ENCODE measurements at regions not wholly inside any gene's neighbourhood (a gene's known extent, or its start where the extent isn't known, plus 50 kb on each side); places are given as distances from the start of the nearest gene placed in this dataset.

DNA sequence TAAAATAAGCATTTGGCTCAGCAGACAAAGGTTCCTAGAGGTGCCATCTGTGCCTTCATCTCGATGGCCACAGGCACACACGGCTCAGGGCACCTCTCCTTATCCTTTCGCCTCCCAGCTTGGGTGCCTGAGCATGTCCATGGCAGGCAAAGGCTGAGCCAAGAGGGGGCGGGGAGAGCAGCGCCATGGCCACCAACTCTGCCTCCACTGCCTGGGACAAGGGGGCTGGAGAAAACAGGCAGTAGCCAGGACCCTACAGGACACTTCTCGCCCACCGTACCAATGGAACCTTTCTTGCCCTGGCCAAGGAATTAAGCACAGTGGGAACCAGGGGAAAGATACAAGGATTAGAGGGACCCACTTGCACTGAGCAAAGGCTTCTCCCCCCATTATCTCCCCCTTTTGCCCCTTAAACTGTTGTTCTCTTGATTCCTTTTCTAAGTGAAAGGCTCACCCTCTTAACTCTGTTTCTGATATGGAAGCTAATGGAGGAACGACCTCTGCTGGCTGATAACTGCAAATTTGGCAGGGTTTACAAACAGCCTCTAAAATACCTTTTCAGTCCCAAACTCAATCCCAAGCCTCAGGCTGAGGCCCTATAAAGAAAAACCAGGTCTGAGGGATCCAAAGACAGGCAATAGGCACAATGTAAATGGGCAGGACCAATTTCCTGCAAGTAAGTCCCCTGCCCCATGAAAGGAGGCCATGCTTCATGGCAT is 335.2 kb downstream of the ADAM29 start (continued):
- TF ChIP-seq, protein P1, sequence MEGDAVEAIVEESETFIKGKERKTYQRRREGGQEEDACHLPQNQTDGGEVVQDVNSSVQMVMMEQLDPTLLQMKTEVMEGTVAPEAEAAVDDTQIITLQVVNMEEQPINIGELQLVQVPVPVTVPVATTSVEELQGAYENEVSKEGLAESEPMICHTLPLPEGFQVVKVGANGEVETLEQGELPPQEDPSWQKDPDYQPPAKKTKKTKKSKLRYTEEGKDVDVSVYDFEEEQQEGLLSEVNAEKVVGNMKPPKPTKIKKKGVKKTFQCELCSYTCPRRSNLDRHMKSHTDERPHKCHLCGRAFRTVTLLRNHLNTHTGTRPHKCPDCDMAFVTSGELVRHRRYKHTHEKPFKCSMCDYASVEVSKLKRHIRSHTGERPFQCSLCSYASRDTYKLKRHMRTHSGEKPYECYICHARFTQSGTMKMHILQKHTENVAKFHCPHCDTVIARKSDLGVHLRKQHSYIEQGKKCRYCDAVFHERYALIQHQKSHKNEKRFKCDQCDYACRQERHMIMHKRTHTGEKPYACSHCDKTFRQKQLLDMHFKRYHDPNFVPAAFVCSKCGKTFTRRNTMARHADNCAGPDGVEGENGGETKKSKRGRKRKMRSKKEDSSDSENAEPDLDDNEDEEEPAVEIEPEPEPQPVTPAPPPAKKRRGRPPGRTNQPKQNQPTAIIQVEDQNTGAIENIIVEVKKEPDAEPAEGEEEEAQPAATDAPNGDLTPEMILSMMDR (IDR thresholded peaks at IDR 0.05 in 2 of 3, conservative IDR thresholded peaks at IDR 0.05 in 1 of 3; ENCODE audit: insufficient read depth in 2 of 3, low read depth in 1 of 3, low read length in 3 of 3) = no peak
- no peak for TF ChIP-seq KDM2B (CRISPR knock-in tag; IDR thresholded peaks at IDR 0.05)
- no peak for TF ChIP-seq STAG1 (CRISPR knock-in tag; IDR thresholded peaks at IDR 0.05; ENCODE audit: borderline replicate concordance)
- no peak for TF ChIP-seq ZNF444 (CRISPR knock-in tag; IDR thresholded peaks at IDR 0.05)
- no peak for TF ChIP-seq CBX3 (IDR thresholded peaks at IDR 0.05; ENCODE audit: borderline replicate concordance in 1 of 2, low read length in 2 of 2)
- TF ChIP-seq BHLHE40 (IDR thresholded peaks at IDR 0.05; ENCODE audit: low read length) = no peak
- no peak for TF ChIP-seq CHD4 (IDR thresholded peaks at IDR 0.05; ENCODE audit: insufficient read depth, insufficient replicate concordance, low read depth, low read length, poor library complexity, severe bottlenecking)
- TF ChIP-seq ZEB2 (IDR thresholded peaks at IDR 0.05) = no peak

DNA sequence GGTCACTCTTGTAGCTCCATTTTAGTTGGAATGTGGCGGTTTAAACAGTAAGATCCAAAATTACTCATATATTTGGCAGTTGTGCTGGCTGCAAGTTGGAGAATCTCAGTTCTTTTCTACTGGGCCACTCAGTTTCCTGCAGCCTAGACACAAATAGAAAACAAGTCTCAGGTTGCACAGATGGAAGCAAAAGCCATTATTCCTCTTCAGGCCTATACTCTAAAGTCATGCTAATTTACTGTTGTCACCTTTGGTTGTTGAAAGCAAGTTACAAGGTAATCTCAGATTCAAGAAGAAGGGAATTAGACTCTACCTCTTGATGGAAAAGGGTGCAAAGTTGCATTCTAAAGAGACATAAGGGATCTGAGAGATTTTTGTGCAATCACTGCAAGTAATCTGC is 345.4 kb downstream of the ADAM29 start:
- DNase-seq (ENCODE audit: extremely low read depth in 1 of 4, low spot score in 3 of 4) (no peak), FAIRE-seq (no peak), ATAC-seq (no peak)
- intact Hi-C loops (cut with micrococcal nuclease) (no loop called here), in situ Hi-C loops (cut with MboI) (no loop called here)
- H2AFZ ChIP-seq (ENCODE audit: low read depth, low read length) = no peak overlapping the region
- no peak overlapping the region for H3K4me3 ChIP-seq
- H3K9me1 ChIP-seq (ENCODE audit: control insufficient read depth, insufficient read depth, low read length) = no peaks in the 10 kb centered on the region
- no peaks in the 10 kb centered on the region for H3K36me3 ChIP-seq (ENCODE audit: control insufficient read depth, insufficient read depth, low read length)
- ChIA-PET CTCF (ENCODE audit: low intra/inter-chr PET ratio) (no interaction called here), POLR2A (no interaction called here)
- no peaks in the 10 kb centered on the region for H4K20me1 ChIP-seq (replicated peaks; ENCODE audit: control insufficient read depth, insufficient read depth, low read length)
- H3K9me3 ChIP-seq (replicated peaks; ENCODE audit: control insufficient read depth, insufficient read depth, low read depth, low read length) = no peaks in the 10 kb centered on the region
- WGBS (ENCODE audit: insufficient coverage, low coverage, missing lambda C conversion rate) = 0% methylated on average over 1 of the region's 1 CpG
- no TSS peak for BruUV-seq (replicated peaks)
- H3K27me3 ChIP-seq (ENCODE audit: control insufficient read depth in 2 of 2, insufficient read depth in 2 of 2, low read length in 2 of 2) = no peaks in the 10 kb centered on the region
- H3K79me2 ChIP-seq (ENCODE audit: control insufficient read depth, insufficient read depth, low read length) = no peaks in the 10 kb centered on the region
- H3K4me2 ChIP-seq (ENCODE audit: insufficient read depth, low read length) = no peak overlapping the region
- no peak overlapping the region for H3K9ac ChIP-seq (ENCODE audit: insufficient read depth in 1 of 2, low read depth in 2 of 2, low read length in 2 of 2)
- H3K4me1 ChIP-seq (replicated peaks in 1 of 2; ENCODE audit: control insufficient read depth in 2 of 2, insufficient read depth in 2 of 2, low read length in 2 of 2) = no peaks in the 10 kb centered on the region
- H3K27ac ChIP-seq (ENCODE audit: extremely low read depth, low read depth, low read length) = no peak overlapping the region
- no peak for TF ChIP-seq BRCA1 (IDR thresholded peaks at IDR 0.05)
- no peak for TF ChIP-seq BRCA1 (CRISPR knock-in tag; IDR thresholded peaks at IDR 0.05)
- TF ChIP-seq, protein P2, sequence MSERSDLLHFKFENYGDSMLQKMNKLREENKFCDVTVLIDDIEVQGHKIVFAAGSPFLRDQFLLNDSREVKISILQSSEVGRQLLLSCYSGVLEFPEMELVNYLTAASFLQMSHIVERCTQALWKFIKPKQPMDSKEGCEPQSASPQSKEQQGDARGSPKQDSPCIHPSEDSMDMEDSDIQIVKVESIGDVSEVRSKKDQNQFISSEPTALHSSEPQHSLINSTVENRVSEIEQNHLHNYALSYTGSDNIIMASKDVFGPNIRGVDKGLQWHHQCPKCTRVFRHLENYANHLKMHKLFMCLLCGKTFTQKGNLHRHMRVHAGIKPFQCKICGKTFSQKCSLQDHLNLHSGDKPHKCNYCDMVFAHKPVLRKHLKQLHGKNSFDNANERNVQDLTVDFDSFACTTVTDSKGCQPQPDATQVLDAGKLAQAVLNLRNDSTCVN (CRISPR knock-in tag; IDR thresholded peaks at IDR 0.05) = no peak
- no peak for TF ChIP-seq FOXJ2 (tag; IDR thresholded peaks at IDR 0.05)
- TF ChIP-seq ATF1 (CRISPR knock-in tag; IDR thresholded peaks at IDR 0.05) = no peak
- no peak for TF ChIP-seq ATF1 (tag; IDR thresholded peaks at IDR 0.05)
- no peak for TF ChIP-seq FOXK1 (CRISPR knock-in tag; IDR thresholded peaks at IDR 0.05; ENCODE audit: borderline replicate concordance)
- no peak for TF ChIP-seq EP300 (IDR thresholded peaks at IDR 0.05; ENCODE audit: low read length)
- TF ChIP-seq ZNF184 (CRISPR knock-in tag; IDR thresholded peaks at IDR 0.05) = no peak
- TF ChIP-seq ATF7 (IDR thresholded peaks at IDR 0.05) = no peak
- TF ChIP-seq, protein P3, sequence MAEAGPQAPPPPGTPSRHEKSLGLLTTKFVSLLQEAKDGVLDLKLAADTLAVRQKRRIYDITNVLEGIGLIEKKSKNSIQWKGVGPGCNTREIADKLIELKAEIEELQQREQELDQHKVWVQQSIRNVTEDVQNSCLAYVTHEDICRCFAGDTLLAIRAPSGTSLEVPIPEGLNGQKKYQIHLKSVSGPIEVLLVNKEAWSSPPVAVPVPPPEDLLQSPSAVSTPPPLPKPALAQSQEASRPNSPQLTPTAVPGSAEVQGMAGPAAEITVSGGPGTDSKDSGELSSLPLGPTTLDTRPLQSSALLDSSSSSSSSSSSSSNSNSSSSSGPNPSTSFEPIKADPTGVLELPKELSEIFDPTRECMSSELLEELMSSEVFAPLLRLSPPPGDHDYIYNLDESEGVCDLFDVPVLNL (CRISPR knock-in tag; IDR thresholded peaks at IDR 0.05; ENCODE audit: low read depth) = no peak
- TF ChIP-seq RBM14 (IDR thresholded peaks at IDR 0.05; ENCODE audit: borderline replicate concordance, insufficient read depth, low read depth, low read length) = no peak

All from K562 (cell line).